Endothelial cell of umbilical vein (primary cell): ENCODE measurements at regions not wholly inside any gene's neighbourhood (a gene's known extent, or its start where the extent isn't known, plus 50 kb on each side); places are given as distances from the start of the nearest gene placed in this dataset.

Experiments
- BruUV-seq: library from RNA; stranded (reverse); fragments of 400-500 nt; replicated peaks from 2 replicates; lab custom pipeline; 2021; lab: Mats Ljungman, UMichigan
- CTCF ChIA-PET: fragments of 300-600, 350-600 bp; sonication (Branson Sonifier 250); formaldehyde crosslinking; loops from one replicate; lab custom pipeline; 2021; ENCODE audit warnings: antibody characterized with exemption, inconsistent platforms; lab: Charles Lee
- POLR2A ChIA-PET: fragments of 300-600, 350-600 bp; sonication (Branson Sonifier 250); formaldehyde crosslinking; loops from one replicate; lab custom pipeline; 2021; ENCODE audit warnings: antibody characterized with exemption, inconsistent platforms; lab: Charles Lee
- DNase-seq: peaks from one replicate; pipeline ENCODE4 v3.0.0-alpha.2; 2011; ENCODE audit warnings: low read depth, low spot score
- FAIRE-seq: peaks from 2 replicates; lab custom pipeline; 2011; peaks lifted over from hg19 to GRCh38; lab: Jason Lieb, UNC
- H2AFZ ChIP-seq: 2 replicates; pipeline ENCODE4 v1.6.0; 2012; ENCODE audit warnings: low read depth, low read length, control low read depth, inconsistent platforms
- H3K27ac ChIP-seq: 2 replicates; pipeline ENCODE4 v1.5.1; 2011; ENCODE audit warnings: low read depth, mild to moderate bottlenecking, control low read depth, low read length, moderate library complexity; ENCODE audit not compliant: insufficient read depth
- H3K27me3 ChIP-seq, 2 experiments: 2 replicates each; pipeline versions ENCODE4 v1.6.0 to v1.6.1; 2011; ENCODE audit warnings: low read length in 2 of 2, mixed read lengths in 1 of 2; ENCODE audit not compliant: control insufficient read depth in 2 of 2, insufficient read depth in 2 of 2
- H3K36me3 ChIP-seq, 2 experiments: 2 replicates in 1 of 2; 3 replicates in 1 of 2; pipeline ENCODE4 v1.5.1; 2011; ENCODE audit warnings: low read length in 2 of 2, mild to moderate bottlenecking in 1 of 2, moderate library complexity in 1 of 2; ENCODE audit not compliant: control insufficient read depth in 2 of 2, insufficient read depth in 2 of 2; ENCODE audit errors: extremely low read depth in 1 of 2
- H3K4me1 ChIP-seq: 3 replicates; pipeline ENCODE4 v1.5.1; 2011; ENCODE audit warnings: mild to moderate bottlenecking, low read length; ENCODE audit not compliant: control insufficient read depth, insufficient read depth; ENCODE audit errors: extremely low read depth
- H3K4me2 ChIP-seq: 2 replicates; pipeline ENCODE4 v1.6.1; 2011; ENCODE audit warnings: low read length, control low read depth, mixed read lengths; ENCODE audit not compliant: insufficient read depth
- H3K4me3 ChIP-seq, 3 experiments: fragments of 200-600 bp in 1 of 3; sonication (generic), shearing (Covaris generic) in 1 of 3; replicated peaks in 1 of 3; 2 replicates each; pipeline ENCODE4 v1.5.1; 2011 to 2016; ENCODE audit warnings: control low read depth in 3 of 3, low read length in 3 of 3, mild to moderate bottlenecking in 2 of 3, inconsistent platforms in 1 of 3, low read depth in 1 of 3, moderate library complexity in 1 of 3; ENCODE audit not compliant: insufficient read depth in 1 of 3
- H3K79me2 ChIP-seq: 2 replicates; pipeline ENCODE4 v1.6.0; 2012; ENCODE audit warnings: low read length, inconsistent platforms; ENCODE audit not compliant: control insufficient read depth, insufficient read depth
- H3K9ac ChIP-seq: replicated peaks from 2 replicates; pipeline ENCODE3; 2011; ENCODE audit warnings: low read length, control low read depth; ENCODE audit not compliant: insufficient read depth; ENCODE audit errors: extremely low read depth
- H3K9me1 ChIP-seq: replicated peaks from 3 replicates; pipeline ENCODE4 v1.6.0; 2011; ENCODE audit warnings: mild to moderate bottlenecking, low read length; ENCODE audit not compliant: control insufficient read depth, insufficient read depth; ENCODE audit errors: extremely low read depth
- H3K9me3 ChIP-seq: replicated peaks from 2 replicates; pipeline ENCODE4 v1.5.1; 2012; ENCODE audit warnings: low read length, inconsistent platforms; ENCODE audit not compliant: control insufficient read depth, insufficient read depth
- H4K20me1 ChIP-seq: replicated peaks from 2 replicates; pipeline ENCODE3; 2011; ENCODE audit warnings: mild to moderate bottlenecking, low read length; ENCODE audit not compliant: control insufficient read depth, insufficient read depth; ENCODE audit errors: extremely low read depth
- EZH2 ChIP-seq: IDR thresholded peaks from 2 replicates; pipeline ENCODE4 v1.6.1; 2012; ENCODE audit warnings: borderline replicate concordance, low read depth, mild to moderate bottlenecking, moderate library complexity, low read length, inconsistent platforms; ENCODE audit not compliant: severe bottlenecking
- FOS ChIP-seq: IDR thresholded peaks from 2 replicates; pipeline ENCODE4 v1.6.1; 2011; ENCODE audit warnings: mild to moderate bottlenecking, low read length, moderate library complexity, borderline replicate concordance; ENCODE audit not compliant: insufficient read depth
- GATA2 ChIP-seq: IDR thresholded peaks from 2 replicates; pipeline ENCODE4 v1.7.0; 2011; ENCODE audit warnings: low read depth, mild to moderate bottlenecking, moderate library complexity, mixed read lengths, low read length; ENCODE audit not compliant: insufficient read length, insufficient read depth
- JUN ChIP-seq: IDR thresholded peaks from 2 replicates; pipeline ENCODE4 v1.6.1; 2011; ENCODE audit warnings: borderline replicate concordance, low read depth; ENCODE audit not compliant: insufficient read length, insufficient read depth
- MAX ChIP-seq: IDR thresholded peaks from 2 replicates; pipeline ENCODE4 v1.6.1; 2011; ENCODE audit not compliant: insufficient read depth, insufficient read length
- MYC ChIP-seq: IDR thresholded peaks from one replicate; pipeline ENCODE4 v1.6.1; 2011; ENCODE audit warnings: mild to moderate bottlenecking, low read depth, low read length
- POLR2A ChIP-seq: IDR thresholded peaks from 2 replicates; pipeline ENCODE4 v1.6.1; 2012; ENCODE audit warnings: low read depth, mild to moderate bottlenecking, control low read depth, low read length
- POLR2AphosphoS5 ChIP-seq: IDR thresholded peaks from 2 replicates; pipeline ENCODE4 v1.6.1; 2012; ENCODE audit warnings: low read depth, mild to moderate bottlenecking, control low read depth, low read length, moderate library complexity; ENCODE audit not compliant: insufficient read depth
- dilution Hi-C: fragments of 300-500 bp; cut with MboI; formaldehyde crosslinking; loops from one replicate; pipeline ENCODE4 v1.15.0; 2019; ENCODE audit warnings: low sequenced_read_pairs; ENCODE audit not compliant: extremely low pct_ligation_motif_present
- intact Hi-C: fragments of 100-400 bp; cut with micrococcal nuclease; formaldehyde crosslinking; loops from one replicate; pipeline ENCODE4 v1.10.0; 2022
- TF ChIP-seq, protein P1 (sequence below), 2 donors: IDR thresholded peaks; 1 replicate in 1 of 2; 2 replicates in 1 of 2; pipeline ENCODE4 v1.5.1; 2011; ENCODE audit warnings: low read length in 2 of 2, mild to moderate bottlenecking in 2 of 2, moderate library complexity in 2 of 2, control low read depth in 1 of 2, inconsistent platforms in 1 of 2, low read depth in 1 of 2; ENCODE audit not compliant: insufficient read depth in 1 of 2; ENCODE audit errors: extremely low read depth in 1 of 2

DNA sequence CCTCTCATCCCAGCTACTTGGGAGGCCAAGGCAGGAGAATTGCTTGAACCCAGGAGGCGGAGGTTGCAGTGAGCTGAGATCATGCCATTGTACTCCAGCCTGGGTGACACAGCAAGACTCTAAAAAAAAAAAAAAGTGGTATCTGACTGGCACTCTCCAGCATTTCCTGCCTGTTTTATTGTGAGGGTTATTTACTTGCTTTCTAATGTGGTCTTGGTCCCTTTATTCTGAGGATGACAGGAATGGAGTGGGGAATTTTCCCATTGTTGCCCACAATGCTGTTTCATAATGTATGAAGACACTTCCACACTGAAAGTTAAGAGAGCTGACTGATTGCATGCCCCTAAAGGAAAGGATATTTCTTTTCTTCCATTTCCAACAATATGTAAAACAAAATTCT, 286.5 kb upstream of the MTNR1B start:
- TF ChIP-seq POLR2AphosphoS5 (no peak), JUN (no peak), MAX (no peak), POLR2A (no peak), EZH2 (no peak), FOS (no peak), GATA2 (no peak), MYC (no peak)
- TF ChIP-seq, protein P1, sequence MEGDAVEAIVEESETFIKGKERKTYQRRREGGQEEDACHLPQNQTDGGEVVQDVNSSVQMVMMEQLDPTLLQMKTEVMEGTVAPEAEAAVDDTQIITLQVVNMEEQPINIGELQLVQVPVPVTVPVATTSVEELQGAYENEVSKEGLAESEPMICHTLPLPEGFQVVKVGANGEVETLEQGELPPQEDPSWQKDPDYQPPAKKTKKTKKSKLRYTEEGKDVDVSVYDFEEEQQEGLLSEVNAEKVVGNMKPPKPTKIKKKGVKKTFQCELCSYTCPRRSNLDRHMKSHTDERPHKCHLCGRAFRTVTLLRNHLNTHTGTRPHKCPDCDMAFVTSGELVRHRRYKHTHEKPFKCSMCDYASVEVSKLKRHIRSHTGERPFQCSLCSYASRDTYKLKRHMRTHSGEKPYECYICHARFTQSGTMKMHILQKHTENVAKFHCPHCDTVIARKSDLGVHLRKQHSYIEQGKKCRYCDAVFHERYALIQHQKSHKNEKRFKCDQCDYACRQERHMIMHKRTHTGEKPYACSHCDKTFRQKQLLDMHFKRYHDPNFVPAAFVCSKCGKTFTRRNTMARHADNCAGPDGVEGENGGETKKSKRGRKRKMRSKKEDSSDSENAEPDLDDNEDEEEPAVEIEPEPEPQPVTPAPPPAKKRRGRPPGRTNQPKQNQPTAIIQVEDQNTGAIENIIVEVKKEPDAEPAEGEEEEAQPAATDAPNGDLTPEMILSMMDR (IDR thresholded peaks at IDR 0.05; ENCODE audit: extremely low read depth in 1 of 2, insufficient read depth in 1 of 2, low read depth in 1 of 2, low read length in 2 of 2), result no peak
- H3K27ac ChIP-seq, result no peak overlapping the region
- no peak overlapping the region for H3K4me2 ChIP-seq
- dilution Hi-C loops (no loop called here), intact Hi-C loops (no loop called here)
- no peaks in the 10 kb centered on the region for H3K36me3 ChIP-seq
- no peaks in the 10 kb centered on the region for H3K79me2 ChIP-seq
- no peaks in the 10 kb centered on the region for H3K9me1 ChIP-seq
- no peaks in the 10 kb centered on the region for H3K4me1 ChIP-seq
- BruUV-seq, result no TSS peak
- CTCF ChIA-PET, result no interaction called here
- H3K9ac ChIP-seq, result no peak overlapping the region
- H4K20me1 ChIP-seq, result no peaks in the 10 kb centered on the region
- POLR2A ChIA-PET, result no interaction called here
- no peaks in the 10 kb centered on the region for H3K9me3 ChIP-seq
- H3K27me3 ChIP-seq, result no peaks in the 10 kb centered on the region
- DNase-seq, result no peak
- H2AFZ ChIP-seq, result no peak overlapping the region
- H3K4me3 ChIP-seq, result no peak overlapping the region
- no peak for FAIRE-seq
